Activated T-cell treated with anti-CD3 and anti-CD28 coated beads, Interleukin-2, amount 50 U/mL, for 48 hours (primary cell): ENCODE measurements at regions not wholly inside any gene's neighbourhood (a gene's known extent, or its start where the extent isn't known, plus 50 kb on each side); places are given as distances from the start of the nearest gene placed in this dataset.
"Not testable (repeated sequence)": the region's sequence is repeated elsewhere in the genome, so short reads cannot be mapped to it uniquely, and the experiment has no call there.

Experiments
- DNase-seq, 2 experiments: peaks; one replicate each; pipeline ENCODE4 v3.0.0-alpha.2; 2020

DNA sequence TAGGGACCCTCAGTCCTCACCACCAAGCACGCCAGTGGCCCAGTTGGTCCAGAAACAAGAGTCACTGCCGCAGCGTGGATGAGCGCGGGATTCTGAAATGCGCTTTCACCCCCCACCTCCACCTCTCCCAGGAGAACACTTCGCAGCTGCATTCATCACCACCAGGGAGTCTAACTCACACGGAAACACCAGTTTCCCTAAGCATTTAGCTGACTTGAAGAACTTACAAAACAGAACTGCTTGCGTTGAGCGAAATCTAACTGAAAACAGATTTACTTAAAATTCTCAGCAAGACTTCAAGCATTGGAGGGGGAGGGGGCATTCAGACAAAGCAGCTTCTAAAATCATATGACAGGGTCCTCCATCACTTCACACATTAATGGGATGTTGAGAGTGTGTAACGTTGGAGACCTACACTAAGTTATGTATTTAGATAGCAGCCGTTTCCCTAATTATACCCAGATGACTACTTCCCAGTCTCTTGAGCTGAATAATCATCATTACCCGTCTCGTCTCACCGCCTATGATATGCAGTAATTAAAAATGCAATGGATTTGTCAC lies 258.2 kb upstream of the IRS2 start:
- no peak for DNase-seq

- no peak for DNase-seq
These were observed 256.0 kb upstream of the IRS2 start for GRCh38 chr13:110042253-110042950.

DNA sequence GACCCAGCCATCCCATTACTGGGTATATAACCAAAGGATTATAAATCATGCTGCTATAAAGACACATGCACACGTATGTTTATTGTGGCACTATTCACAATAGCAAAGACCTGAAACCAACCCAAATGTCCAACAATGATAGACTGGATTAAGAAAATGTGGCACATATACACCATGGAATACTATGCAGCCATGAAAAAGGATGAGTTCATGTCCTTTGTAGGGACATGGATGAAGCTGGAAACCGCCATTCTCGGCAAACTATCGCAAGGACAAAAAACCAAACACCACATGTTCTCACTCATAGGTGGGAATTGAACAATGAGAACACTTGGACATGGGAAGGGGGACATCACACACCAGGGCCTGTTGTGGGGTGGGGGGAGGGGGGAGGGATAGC lies 255.3 kb upstream of the IRS2 start:
- not testable (repeated sequence) for DNase-seq

GRCh38 chr13:110037925-110038573 lies 251.7 kb upstream of the IRS2 start:
- no peak for DNase-seq

DNA sequence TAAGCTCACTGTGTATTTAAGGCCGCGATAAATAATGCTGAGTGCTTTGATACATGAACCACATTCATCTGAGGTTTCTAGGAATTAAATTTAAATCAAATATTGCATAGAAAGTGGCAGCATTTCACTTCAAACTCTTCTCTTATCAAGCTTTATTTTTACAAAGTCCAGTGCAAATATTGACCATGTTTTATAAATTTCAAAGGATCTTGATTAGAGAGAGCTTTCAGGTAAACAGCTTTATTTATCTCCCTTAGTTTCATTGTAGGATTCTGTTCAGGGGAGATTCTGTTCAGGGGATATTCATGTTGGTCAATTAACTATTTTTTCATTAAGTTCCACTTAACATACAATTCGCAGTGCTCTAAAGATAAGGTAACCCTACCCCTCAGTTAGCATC lies 249.7 kb upstream of the IRS2 start:
- no peak for DNase-seq

DNA sequence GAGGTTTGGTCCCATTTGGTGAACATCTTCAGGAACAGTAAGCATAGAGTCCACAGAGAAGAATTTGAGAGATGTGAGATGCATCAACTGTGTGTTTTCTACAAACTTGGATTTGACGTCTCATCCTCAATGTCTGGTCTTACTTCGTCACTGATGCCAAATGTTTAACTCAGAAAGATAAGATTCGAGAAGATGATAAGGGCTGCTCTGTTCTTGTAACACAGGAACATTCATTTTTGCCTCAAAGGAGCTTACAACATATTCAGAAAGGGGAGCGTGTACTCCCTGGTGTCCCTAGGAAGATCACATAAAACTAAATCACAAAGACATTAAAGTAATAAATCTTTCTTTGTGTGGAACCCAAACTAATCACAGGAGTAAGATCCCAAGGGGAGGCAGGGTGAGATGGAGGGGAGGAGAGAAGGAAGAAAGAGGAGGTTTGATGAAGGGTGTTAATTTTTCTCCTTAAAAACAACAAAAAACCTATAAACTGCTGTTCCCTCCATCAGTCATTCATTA lies 247.7 kb upstream of the IRS2 start:
- no peak for DNase-seq

DNA sequence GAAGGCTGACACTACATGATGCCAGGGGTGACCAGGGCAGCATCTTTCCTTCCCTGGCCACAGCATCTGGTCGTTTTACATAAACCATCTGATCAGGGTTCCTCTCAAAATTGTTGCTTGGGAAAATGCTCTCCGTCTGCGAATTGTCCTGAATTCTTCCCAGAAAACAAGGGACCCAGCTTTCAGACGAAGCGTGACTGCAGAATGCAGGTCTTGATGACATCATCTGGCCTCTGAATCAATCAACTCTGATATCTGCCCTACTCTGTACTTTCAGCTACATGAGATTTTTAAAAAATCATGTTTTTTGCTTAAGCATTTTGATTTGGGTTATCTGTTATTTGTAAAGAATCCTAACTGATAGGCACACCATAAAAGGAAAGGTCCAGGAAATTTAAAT lies 246.6 kb upstream of the IRS2 start:
- DNase-seq: no peak

DNA sequence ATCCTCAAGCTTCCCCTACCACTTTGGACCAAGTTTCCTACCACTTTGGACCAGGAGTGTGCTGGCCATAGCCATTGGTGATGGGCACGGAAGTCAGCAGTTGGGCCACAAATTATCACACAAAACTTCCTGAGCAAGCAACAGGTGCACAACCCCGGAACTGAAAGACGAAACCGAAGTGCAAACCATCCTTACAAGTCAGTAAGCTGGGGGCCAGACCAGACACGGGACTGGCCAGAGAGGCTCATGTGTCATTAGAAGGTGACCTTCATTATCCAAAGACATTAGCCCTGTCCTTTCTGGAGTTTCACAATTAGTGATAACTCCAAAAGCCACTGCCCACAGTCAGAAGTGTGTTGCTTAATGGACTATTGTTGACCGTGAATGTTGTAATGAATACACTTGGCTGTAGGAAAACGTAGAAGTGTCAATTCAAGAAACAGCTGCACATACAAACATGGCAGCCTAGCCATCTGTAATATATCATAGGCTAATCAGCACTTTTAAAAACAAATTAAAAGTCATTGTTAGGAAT lies 244.1 kb upstream of the IRS2 start:
- DNase-seq: no peak

GRCh38 chr13:110028838-110029621 lies 242.6 kb upstream of the IRS2 start:
- no peak for DNase-seq

DNA sequence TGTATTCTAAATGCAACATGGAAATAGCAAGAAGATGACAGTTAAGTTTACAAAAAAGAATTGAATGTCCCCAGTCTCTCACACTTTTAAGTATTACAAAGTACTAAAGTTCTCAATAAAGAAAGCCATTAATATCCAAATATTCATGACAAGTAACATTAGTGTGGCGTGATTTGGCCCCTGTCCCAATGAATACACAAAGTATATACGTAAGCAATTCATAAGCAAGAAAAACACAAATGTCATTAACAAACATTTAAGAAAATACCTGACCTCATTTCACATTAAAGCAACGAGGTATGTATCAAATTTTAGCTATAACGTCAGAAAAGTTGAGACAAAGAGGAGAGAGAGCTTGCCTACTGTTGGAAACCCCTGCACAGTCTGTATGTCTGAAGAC lies 241.9 kb upstream of the IRS2 start:
- no peak for DNase-seq

- DNase-seq: no peak
These were observed 241.3 kb upstream of the IRS2 start for GRCh38 chr13:110027470-110028240.

DNA sequence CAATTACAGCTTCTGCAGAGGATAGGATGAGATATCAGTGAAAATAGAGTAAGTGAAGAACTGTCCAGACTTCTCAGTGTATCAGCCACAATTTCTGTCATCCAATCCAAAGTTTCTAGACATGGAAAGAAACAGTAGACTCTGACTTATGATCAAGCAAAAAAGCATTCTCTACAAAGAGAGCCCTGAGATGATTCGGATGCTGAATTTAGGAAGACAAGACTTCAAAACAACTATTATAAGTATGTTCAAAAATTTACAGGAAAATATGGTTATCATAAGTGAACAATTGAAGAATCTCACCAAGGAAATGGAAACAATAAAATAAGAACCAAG lies 238.2 kb upstream of the IRS2 start:
- no peak for DNase-seq

DNA sequence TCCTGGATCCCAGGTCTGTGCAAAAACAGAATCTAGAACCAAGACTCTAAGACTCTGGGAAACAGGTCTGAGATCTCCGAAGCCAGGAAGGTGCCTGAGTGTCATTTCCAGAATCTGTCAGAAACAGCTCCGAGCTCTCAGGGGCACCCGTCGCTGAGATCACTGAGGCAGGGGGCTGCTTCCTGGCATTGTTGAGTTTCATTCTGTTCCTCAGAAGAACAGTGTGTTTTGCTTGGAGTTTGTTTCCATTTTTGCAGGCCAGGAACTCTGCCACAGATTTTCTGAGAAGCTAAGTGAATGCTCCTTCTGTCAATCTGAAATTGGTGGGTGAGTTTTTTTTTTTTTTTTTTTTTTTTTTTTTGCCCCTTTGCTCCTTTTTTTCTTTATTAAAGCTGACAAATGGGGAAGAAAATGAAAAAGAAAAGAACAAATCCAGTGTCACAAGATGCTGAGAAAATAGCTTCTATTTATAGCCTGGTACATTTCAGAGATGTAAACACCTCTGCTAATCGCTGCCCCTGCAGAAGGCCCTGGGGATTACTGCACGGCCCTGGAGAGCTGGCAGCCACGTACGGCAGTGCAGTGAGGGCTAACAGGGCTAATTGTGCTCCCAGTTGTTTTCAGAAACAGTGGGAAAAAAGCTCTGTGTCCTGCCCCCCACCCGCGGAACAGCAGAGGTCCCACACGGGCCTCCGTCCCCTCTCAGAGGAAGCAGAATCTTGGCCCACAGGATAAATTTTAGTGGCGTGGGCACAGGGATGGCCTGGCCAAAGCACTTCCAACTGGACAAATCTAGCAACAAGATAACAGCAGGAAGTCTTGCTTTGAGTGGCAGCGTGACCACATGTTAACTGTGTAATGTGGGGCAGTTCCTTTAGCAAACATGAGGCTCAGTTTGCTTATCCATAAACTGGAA lies 237.6 kb upstream of the IRS2 start:
- no peak for DNase-seq

GRCh38 chr13:110018009-110018408 lies 231.6 kb upstream of the IRS2 start:
- no peak for DNase-seq

DNA sequence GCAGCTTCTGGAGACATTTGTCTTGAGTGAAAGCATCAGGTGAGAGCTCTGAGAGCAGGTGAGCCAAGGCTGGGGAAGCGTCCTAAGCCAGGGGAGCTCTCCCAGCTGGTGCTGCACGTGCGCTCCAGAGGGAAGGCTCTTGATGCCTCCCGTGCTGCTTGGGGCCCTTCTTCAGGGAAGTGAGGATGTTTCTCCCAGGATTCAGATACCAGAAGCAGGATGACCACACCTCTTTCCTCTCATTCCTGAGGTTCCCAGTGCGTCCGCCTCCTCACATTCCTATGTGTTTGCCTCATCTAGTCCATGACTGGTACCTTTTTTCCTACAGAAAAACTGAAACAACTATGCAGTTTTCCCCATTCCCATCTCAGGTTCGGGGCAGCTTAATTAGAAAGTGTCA lies 231.0 kb upstream of the IRS2 start:
- DNase-seq: no peak

DNA sequence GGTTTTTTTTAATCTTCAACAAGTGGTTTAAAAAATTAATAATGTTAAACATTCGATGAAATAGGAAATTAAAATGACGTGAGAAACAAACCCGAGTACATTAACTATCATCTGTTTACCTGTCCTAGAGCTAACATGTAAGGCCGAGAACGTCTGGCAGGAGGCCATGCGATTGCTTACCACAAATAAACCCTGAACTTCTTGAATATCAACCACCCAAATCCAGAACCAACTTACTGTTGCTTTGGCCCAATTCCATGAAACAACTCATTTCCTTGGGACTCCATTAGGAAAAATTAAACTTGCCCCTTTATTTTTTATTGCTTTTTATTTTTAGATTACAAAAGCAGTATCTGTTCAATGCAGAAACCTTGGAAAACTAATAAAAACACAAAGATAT lies 228.9 kb upstream of the IRS2 start:
- DNase-seq: no peak

DNA sequence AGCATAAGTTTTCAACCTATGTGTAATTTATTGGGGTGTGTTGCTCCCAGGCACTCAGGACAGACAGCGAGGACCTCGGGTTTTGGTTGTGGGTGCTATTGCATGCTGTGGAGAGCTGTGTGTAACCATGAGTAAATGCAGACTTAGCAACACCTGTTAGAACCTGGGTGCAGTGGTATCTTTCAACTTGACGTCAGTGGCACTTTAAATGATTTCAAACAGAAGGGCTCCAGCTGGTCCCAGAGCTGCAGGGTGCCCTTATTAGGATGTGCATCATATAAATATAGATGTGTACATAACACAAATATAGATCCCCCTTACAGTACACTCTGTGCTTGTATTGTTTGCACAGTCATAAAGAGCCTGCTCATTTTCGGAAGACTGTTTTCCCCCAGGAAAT lies 228.3 kb upstream of the IRS2 start:
- DNase-seq: no peak

GRCh38 chr13:110012102-110012739 lies 225.8 kb upstream of the IRS2 start:
- no peak for DNase-seq

DNA sequence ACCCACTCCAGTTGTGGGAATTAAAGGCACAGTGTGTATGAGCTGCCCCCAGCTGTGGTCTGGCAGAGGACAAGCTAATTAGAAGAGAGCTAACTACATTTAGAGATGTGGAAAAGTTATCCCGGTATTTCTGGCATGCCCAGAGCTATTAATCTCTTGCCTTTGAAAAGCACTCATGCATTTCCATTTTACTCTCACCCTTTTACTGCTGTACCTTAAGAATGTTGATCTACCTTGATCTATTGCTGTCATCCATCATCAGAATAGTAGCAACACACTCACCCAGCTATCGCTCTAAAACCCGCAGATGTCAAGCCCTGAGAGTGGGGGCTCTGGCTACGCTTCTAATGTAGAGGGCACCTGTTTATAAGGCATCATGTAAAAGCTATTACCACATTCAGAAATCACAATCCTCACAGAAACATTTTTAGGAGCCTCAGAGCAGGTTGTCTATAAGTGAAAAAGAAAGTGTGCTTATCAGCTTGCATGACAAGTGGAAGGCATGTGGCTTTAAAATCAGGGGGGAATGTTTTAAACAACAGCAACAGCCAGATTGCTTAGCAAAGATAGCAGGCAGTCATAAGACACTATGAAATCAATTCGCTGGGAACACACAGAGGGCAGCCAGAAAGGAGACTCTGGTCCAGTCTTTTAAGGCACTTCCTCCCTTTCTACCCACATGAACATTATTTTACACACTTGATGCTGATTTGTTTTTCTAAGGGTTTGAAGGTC lies 224.2 kb upstream of the IRS2 start:
- DNase-seq: no peak

DNA sequence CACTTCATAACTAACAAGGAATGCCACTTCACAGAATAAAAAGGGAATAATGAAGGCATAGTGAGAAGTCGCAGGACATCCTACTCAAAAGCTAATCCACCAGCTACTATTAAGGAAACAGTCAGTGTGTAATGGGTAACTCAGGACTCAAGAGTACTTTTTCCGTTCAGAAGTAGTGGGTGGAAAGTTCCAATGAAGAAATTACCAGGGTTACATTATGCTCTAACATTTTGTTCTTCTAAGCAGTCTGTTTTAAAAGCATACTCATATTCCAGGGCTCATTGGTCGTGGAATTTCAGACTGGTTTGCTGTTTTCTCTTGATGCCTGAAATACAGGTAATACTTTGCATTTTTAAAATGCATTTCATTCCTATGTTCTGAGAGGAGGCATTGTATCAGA lies 222.4 kb upstream of the IRS2 start:
- DNase-seq: no peak
